H9 (cell line): ENCODE measurements at regions not wholly inside any gene's neighbourhood (a gene's known extent, or its start where the extent isn't known, plus 50 kb on each side); places are given as distances from the start of the nearest gene placed in this dataset.

Source experiments
- DNase-seq: peaks from one replicate; pipeline ENCODE4 v3.0.0-alpha.2; 2017
- H2AFZ ChIP-seq: one replicate; pipeline ENCODE4 v1.6.1; 2013; ENCODE audit warnings: mild to moderate bottlenecking, low read length, control low read depth, moderate library complexity
- H2AK5ac ChIP-seq: 2 replicates; pipeline ENCODE4 v1.6.1; 2013; ENCODE audit warnings: low read length, control low read depth, mixed read lengths; ENCODE audit not compliant: insufficient read length
- H2BK120ac ChIP-seq: one replicate; pipeline ENCODE4 v1.6.1; 2013; ENCODE audit warnings: low read depth, mild to moderate bottlenecking, low read length, control low read depth, inconsistent platforms; ENCODE audit not compliant: poor library complexity, severe bottlenecking
- H2BK12ac ChIP-seq: 2 replicates; pipeline ENCODE4 v1.6.1; 2013; ENCODE audit warnings: low read length, control low read depth, mixed read lengths, low read depth; ENCODE audit not compliant: insufficient read length
- H2BK15ac ChIP-seq: 2 replicates; pipeline ENCODE4 v1.6.1; 2013; ENCODE audit warnings: low read depth, low read length, control low read depth
- H2BK20ac ChIP-seq: one replicate; pipeline ENCODE4 v1.6.1; 2013; ENCODE audit warnings: low read depth, mild to moderate bottlenecking, low read length, control low read depth, inconsistent platforms; ENCODE audit not compliant: poor library complexity, severe bottlenecking
- H2BK5ac ChIP-seq: 2 replicates; pipeline ENCODE4 v1.6.1; 2013; ENCODE audit warnings: low read length, control low read depth, mixed read lengths; ENCODE audit not compliant: insufficient read length
- H3K14ac ChIP-seq: 2 replicates; pipeline ENCODE4 v1.6.1; 2013; ENCODE audit warnings: low read length, control low read depth; ENCODE audit not compliant: insufficient read depth
- H3K18ac ChIP-seq: 2 replicates; pipeline ENCODE4 v1.6.1; 2013; ENCODE audit warnings: low read depth, mild to moderate bottlenecking, mixed read lengths, low read length, control low read depth; ENCODE audit not compliant: insufficient read length
- H3K23ac ChIP-seq: 2 replicates; pipeline ENCODE4 v1.6.1; 2013; ENCODE audit warnings: low read length, control low read depth, mixed read lengths, low read depth; ENCODE audit not compliant: insufficient read length
- H3K23me2 ChIP-seq: 2 replicates; pipeline ENCODE4 v1.6.1; 2013; ENCODE audit warnings: low read depth, mild to moderate bottlenecking, mixed read lengths, low read length, control low read depth; ENCODE audit not compliant: insufficient read length, poor library complexity, severe bottlenecking
- H3K27ac ChIP-seq: 2 replicates; pipeline ENCODE4 v1.5.1; 2013; ENCODE audit warnings: low read length, control low read depth, mixed read lengths, low read depth; ENCODE audit not compliant: insufficient read length
- H3K27me3 ChIP-seq: 2 replicates; pipeline ENCODE4 v1.6.1; 2013; ENCODE audit warnings: low read length, control low read depth, inconsistent platforms; ENCODE audit not compliant: insufficient read depth
- H3K4ac ChIP-seq: 2 replicates; pipeline ENCODE4 v1.6.1; 2013; ENCODE audit warnings: low read depth, mild to moderate bottlenecking, control low read depth, inconsistent platforms, low read length, moderate library complexity
- H3K4me1 ChIP-seq: 2 replicates; pipeline ENCODE4 v1.6.1; 2013; ENCODE audit warnings: low read length, control low read depth, inconsistent platforms; ENCODE audit not compliant: insufficient read depth
- H3K4me2 ChIP-seq: 2 replicates; pipeline ENCODE4 v1.6.1; 2013; ENCODE audit warnings: low read length, control low read depth, mixed read lengths; ENCODE audit not compliant: insufficient read length, insufficient read depth
- H3K56ac ChIP-seq: 2 replicates; pipeline ENCODE4 v1.6.1; 2013; ENCODE audit warnings: low read depth, mild to moderate bottlenecking, mixed read lengths, low read length, control low read depth; ENCODE audit not compliant: insufficient read length
- H3K79me1 ChIP-seq: 2 replicates; pipeline ENCODE4 v1.6.1; 2013; ENCODE audit warnings: low read depth, mild to moderate bottlenecking, moderate library complexity, low read length, control low read depth, inconsistent platforms; ENCODE audit not compliant: insufficient read depth, poor library complexity, severe bottlenecking
- H3K79me2 ChIP-seq: 2 replicates; pipeline ENCODE4 v1.6.1; 2013; ENCODE audit warnings: low read length, control low read depth, inconsistent platforms; ENCODE audit not compliant: insufficient read depth
- H3K9ac ChIP-seq: 2 replicates; pipeline ENCODE4 v1.6.1; 2013; ENCODE audit warnings: low read length, control low read depth, mixed read lengths; ENCODE audit not compliant: insufficient read length; ENCODE audit errors: extremely low read depth
- H3K9me3 ChIP-seq: one replicate; pipeline ENCODE4 v1.6.1; 2013; ENCODE audit warnings: low read depth, low read length, inconsistent platforms; ENCODE audit not compliant: control insufficient read depth
- H3T11ph ChIP-seq: one replicate; pipeline ENCODE4 v1.6.1; 2013; ENCODE audit warnings: mild to moderate bottlenecking, low read length, control low read depth, inconsistent platforms
- H4K20me1 ChIP-seq: one replicate; pipeline ENCODE4 v1.6.1; 2013; ENCODE audit not compliant: control insufficient read depth, insufficient read length, insufficient read depth
- H4K5ac ChIP-seq: 2 replicates; pipeline ENCODE4 v1.6.1; 2013; ENCODE audit warnings: low read depth, mild to moderate bottlenecking, mixed read lengths, low read length, control low read depth; ENCODE audit not compliant: insufficient read length
- H4K8ac ChIP-seq: replicated peaks from 2 replicates; pipeline ENCODE4 v1.6.1; 2013; ENCODE audit warnings: low read length, control low read depth, mixed read lengths, low read depth; ENCODE audit not compliant: insufficient read length
- H4K91ac ChIP-seq: 2 replicates; pipeline ENCODE4 v1.6.1; 2013; ENCODE audit warnings: low read depth, mild to moderate bottlenecking, moderate library complexity, mixed read lengths, low read length, control low read depth; ENCODE audit not compliant: insufficient read length
- H3K27ac Mint-ChIP-seq, 3 experiments: 2 replicates in 2 of 3; 3 replicates in 1 of 3; pipeline ENCODE4 v1.8.0; 2020 to 2021; ENCODE audit warnings: mixed read lengths in 3 of 3, mild to moderate bottlenecking in 1 of 3, moderate library complexity in 1 of 3
- H3K27me3 Mint-ChIP-seq: 2 replicates; pipeline ENCODE4 v1.8.0; 2021; ENCODE audit warnings: low read depth, mild to moderate bottlenecking, moderate library complexity, mixed read lengths
- H3K36me3 Mint-ChIP-seq, 3 experiments: 2 replicates in 2 of 3; 3 replicates in 1 of 3; pipeline ENCODE4 v1.8.0; 2020 to 2021; ENCODE audit warnings: low read depth in 3 of 3, mixed read lengths in 3 of 3; ENCODE audit not compliant: insufficient read depth in 1 of 3
- H3K4me1 Mint-ChIP-seq, 2 experiments: 2 replicates each; pipeline ENCODE4 v1.8.0; 2020; ENCODE audit warnings: mixed read lengths in 2 of 2
- H3K4me3 Mint-ChIP-seq, 2 experiments: 2 replicates in 1 of 2; 3 replicates in 1 of 2; pipeline ENCODE4 v1.8.0; 2020 to 2021; ENCODE audit warnings: mild to moderate bottlenecking in 2 of 2, mixed read lengths in 2 of 2, moderate library complexity in 1 of 2
- H3K9me3 Mint-ChIP-seq, 2 experiments: 2 replicates in 1 of 2; 3 replicates in 1 of 2; pipeline ENCODE4 v1.8.0; 2020; ENCODE audit warnings: mild to moderate bottlenecking in 2 of 2, mixed read lengths in 2 of 2, moderate library complexity in 1 of 2
- CTCF ChIP-seq: fragments of 200-600 bp; sonication (generic); conservative IDR thresholded peaks from 3 replicates; pipeline ENCODE4 v1.8.0; 2021; ENCODE audit warnings: antibody characterized with exemption, mild to moderate bottlenecking
- WGBS: extraction: QIAGEN DNeasy Blood & Tissue Kit; methylation state at CpG from one replicate; pipeline ENCODE4 v1.1.7; 2013; ENCODE audit warnings: missing lambda C conversion rate, low lambda C conversion rate, mixed read lengths; ENCODE audit not compliant: insufficient read length; ENCODE audit errors: extremely low coverage; 5-methylcytosine and 5-hydroxymethylcytosine counted together

- H2AK5ac ChIP-seq, result no peak overlapping the region
- no peaks in the 10 kb centered on the region for H3K9me3 ChIP-seq
- no peak overlapping the region for H3K56ac ChIP-seq
- no peak overlapping the region for H3K14ac ChIP-seq
- no peak overlapping the region for H3K9ac ChIP-seq
- no peak for DNase-seq
- H3K23ac ChIP-seq, result no peak overlapping the region
- H2AFZ ChIP-seq, result no peak overlapping the region
- H4K5ac ChIP-seq, result no peak overlapping the region
- Mint-ChIP-seq H3K27ac (no peak overlapping the region), H3K9me3 (no peaks in the 10 kb centered on the region), H3K4me1 (no peaks in the 10 kb centered on the region), H3K27me3 (no peaks in the 10 kb centered on the region), H3K4me3 (no peak overlapping the region), H3K36me3 (no peaks in the 10 kb centered on the region)
- no CpG with 5 or more reads among the region's 2 CpGs for WGBS
- no peaks in the 10 kb centered on the region for H3K4me1 ChIP-seq
- H3K27me3 ChIP-seq, result no peaks in the 10 kb centered on the region
- no peak for TF ChIP-seq CTCF
- H4K20me1 ChIP-seq, result no peaks in the 10 kb centered on the region
- H2BK12ac ChIP-seq, result no peak overlapping the region
- H4K8ac ChIP-seq, result no peak overlapping the region
- no peak overlapping the region for H4K91ac ChIP-seq
- no peak overlapping the region for H3T11ph ChIP-seq
- no peaks in the 10 kb centered on the region for H3K79me1 ChIP-seq
- no peak overlapping the region for H3K4me2 ChIP-seq
- H3K27ac ChIP-seq, result no peak overlapping the region
- H2BK5ac ChIP-seq, result no peak overlapping the region
- H3K18ac ChIP-seq, result no peak overlapping the region
- no peak overlapping the region for H2BK15ac ChIP-seq
- no peaks in the 10 kb centered on the region for H3K23me2 ChIP-seq
- H3K79me2 ChIP-seq, result no peaks in the 10 kb centered on the region
- H3K4ac ChIP-seq, result no peak overlapping the region
- H2BK20ac ChIP-seq, result no peak overlapping the region
- H2BK120ac ChIP-seq, result no peak overlapping the region
Observed at GRCh38 chr2:115908731-115909130, 1466.3 kb downstream of the DPP10 start.
